HepG2 (cell line): ENCODE measurements at regions not wholly inside any gene's neighbourhood (a gene's known extent, or its start where the extent isn't known, plus 50 kb on each side); places are given as distances from the start of the nearest gene placed in this dataset.
"Not testable (repeated sequence)": the region's sequence is repeated elsewhere in the genome, so short reads cannot be mapped to it uniquely, and the experiment has no call there.

Experiments used
- ATAC-seq: fragments of 200-7000 bp; cut with Tn5 transposase; 3 replicates; pipeline ENCODE4 v1.9.1; 2020; ENCODE audit warnings: mild to moderate bottlenecking, moderate library complexity
- BruUV-seq: library from RNA; stranded (reverse); fragments of 400-500 nt; replicated peaks from 2 replicates; lab custom pipeline; 2021; lab: Mats Ljungman, UMichigan
- CTCF ChIA-PET: fragments of 300-600 bp; formaldehyde crosslinking; extraction: SDS; loops from one replicate; lab custom pipeline; 2021; ENCODE audit warnings: low total read pairs, inconsistent platforms, low intra/inter-chr PET ratio; lab: Yijun Ruan, JAX
- POLR2A ChIA-PET: fragments of 350-600 bp; sonication (Branson Sonifier 250); formaldehyde crosslinking; loops from one replicate; lab custom pipeline; 2020; ENCODE audit warnings: antibody characterized with exemption, inconsistent platforms; lab: Yijun Ruan, JAX
- DNase-seq: peaks from one replicate; pipeline ENCODE4 v3.0.0-alpha.2; 2015; ENCODE audit warnings: low spot score
- FAIRE-seq: peaks from 3 replicates; lab custom pipeline; 2011; peaks lifted over from hg19 to GRCh38; lab: Jason Lieb, UNC
- H2AFZ ChIP-seq: one replicate; pipeline ENCODE4 v1.6.1; 2011; ENCODE audit warnings: low read length, inconsistent platforms
- H3K27ac ChIP-seq: fragments of 300-600 bp; 3 replicates; pipeline ENCODE4 v1.8.0; 2011; ENCODE audit warnings: mixed run types, mild to moderate bottlenecking, mixed read lengths, low read length, inconsistent platforms; ENCODE audit not compliant: insufficient read depth; ENCODE audit errors: extremely low read length
- H3K27me3 ChIP-seq, 2 experiments: fragments of 200-600 bp in 1 of 2; 2 replicates in 1 of 2; 3 replicates in 1 of 2; pipeline versions ENCODE4 v1.6.0 to v1.8.0; 2011; ENCODE audit warnings: low read length in 2 of 2, mild to moderate bottlenecking in 2 of 2, moderate library complexity in 2 of 2, inconsistent platforms in 1 of 2; ENCODE audit not compliant: insufficient read depth in 2 of 2, control insufficient read depth in 1 of 2
- H3K36me3 ChIP-seq, 2 experiments: fragments of 200-600 bp in 1 of 2; replicated peaks in 1 of 2; 2 replicates in 1 of 2; 3 replicates in 1 of 2; pipeline versions ENCODE4 v1.5.1 to v1.8.0; 2011; ENCODE audit warnings: low read length in 2 of 2, inconsistent platforms in 1 of 2; ENCODE audit not compliant: insufficient read depth in 2 of 2, control insufficient read depth in 1 of 2
- H3K4me1 ChIP-seq: 2 replicates; pipeline ENCODE4 v1.5.1; 2012; ENCODE audit warnings: low read length, inconsistent platforms; ENCODE audit not compliant: insufficient read depth
- H3K4me2 ChIP-seq: 2 replicates; pipeline ENCODE4 v1.6.0; 2011; ENCODE audit warnings: low read depth, low read length, inconsistent platforms
- H3K4me3 ChIP-seq, 3 experiments: fragments of 200-600 bp in 1 of 3; sonication (generic), shearing (Covaris generic) in 1 of 3; replicated peaks in 1 of 3; 2 replicates each; pipeline ENCODE4 v1.5.1; 2011 to 2016; ENCODE audit warnings: low read length in 3 of 3, inconsistent platforms in 2 of 3, low read depth in 2 of 3, mild to moderate bottlenecking in 2 of 3, control low read depth in 1 of 3, mixed read lengths in 1 of 3; ENCODE audit not compliant: insufficient read depth in 1 of 3
- H3K79me2 ChIP-seq: one replicate; pipeline ENCODE4 v1.6.1; 2011; ENCODE audit warnings: low read length, inconsistent platforms; ENCODE audit not compliant: insufficient read depth
- H3K9ac ChIP-seq: 2 replicates; pipeline ENCODE4 v1.6.0; 2011; ENCODE audit warnings: mild to moderate bottlenecking, low read depth, low read length, inconsistent platforms; ENCODE audit not compliant: insufficient read depth
- H3K9me3 ChIP-seq: 2 replicates; pipeline ENCODE4 v1.5.1; 2012; ENCODE audit warnings: mild to moderate bottlenecking, low read length
- H4K20me1 ChIP-seq: 2 replicates; pipeline ENCODE4 v1.6.0; 2011; ENCODE audit warnings: inconsistent platforms, mild to moderate bottlenecking, low read length, moderate library complexity; ENCODE audit not compliant: insufficient read depth
- ETS1 ChIP-seq: sonication (generic); formaldehyde crosslinking; IDR thresholded peaks from 2 replicates; pipeline ENCODE4 v1.4.0; 2020; ENCODE audit warnings: missing genetic modification reagents
- FOXO1 ChIP-seq: sonication (generic); formaldehyde crosslinking; IDR thresholded peaks from 2 replicates; pipeline ENCODE4 v1.4.0; 2020; ENCODE audit warnings: missing genetic modification reagents
- GABPA ChIP-seq, 2 experiments: IDR thresholded peaks; 2 replicates each; pipeline ENCODE4 v1.6.1; 2011 to 2016; ENCODE audit warnings: low read depth in 2 of 2, low read length in 1 of 2, missing biosample characterization in 1 of 2, missing genetic modification characterization in 1 of 2
- GATAD1 ChIP-seq: IDR thresholded peaks from 2 replicates; pipeline ENCODE4 v1.6.1; 2016; ENCODE audit warnings: missing genetic modification reagents, missing compliant biosample characterization
- KAT2B ChIP-seq: fragments of 150-350 bp; IDR thresholded peaks from 2 replicates; pipeline ENCODE4 v1.6.1; 2014; ENCODE audit warnings: low read depth, low read length, borderline replicate concordance
- KLF15 ChIP-seq: sonication (generic); formaldehyde crosslinking; IDR thresholded peaks from 2 replicates; pipeline ENCODE4 v1.8.1; 2023; ENCODE audit warnings: borderline replicate concordance, mild to moderate bottlenecking, inconsistent platforms, missing genetic modification reagents, mixed read lengths
- NRL ChIP-seq: sonication (generic); formaldehyde crosslinking; IDR thresholded peaks from 2 replicates; pipeline ENCODE4 v1.5.0; 2020; ENCODE audit warnings: missing genetic modification reagents, mild to moderate bottlenecking, moderate library complexity, borderline replicate concordance
- THAP11 ChIP-seq: IDR thresholded peaks from 2 replicates; pipeline ENCODE4 v1.6.1; 2016; ENCODE audit warnings: missing biosample characterization, missing genetic modification reagents
- ZMAT3 ChIP-seq: sonication (generic); formaldehyde crosslinking; conservative IDR thresholded peaks from 2 replicates; pipeline ENCODE4 v1.7.0; 2021; ENCODE audit warnings: missing genetic modification reagents
- ZNF644 ChIP-seq: IDR thresholded peaks from 2 replicates; pipeline ENCODE4 v1.6.1; 2016; ENCODE audit warnings: low read depth
- ZNF879 ChIP-seq: sonication (generic); formaldehyde crosslinking; IDR thresholded peaks from 2 replicates; pipeline ENCODE4 v1.8.1; 2023; ENCODE audit warnings: missing genetic modification reagents
- WGBS: methylation state at CpG from one replicate; pipeline ENCODE4 v1.1.6; 2017; ENCODE audit warnings: low lambda C conversion rate; 5-methylcytosine and 5-hydroxymethylcytosine counted together
- in situ Hi-C: cut with HindIII; loops from 2 replicates; pipeline ENCODE4 v1.10.0; 2017; ENCODE audit warnings: low pct_unique_long_range_greater_than_20kb; ENCODE audit not compliant: extremely low pct_ligation_motif_present
- intact Hi-C: fragments of 100-400 bp; cut with micrococcal nuclease; formaldehyde crosslinking; loops from one replicate; pipeline ENCODE4 v1.10.0; 2022; ENCODE audit not compliant: unreplicated experiment
- TF ChIP-seq, protein P1 (sequence below): sonication (generic); formaldehyde crosslinking; IDR thresholded peaks from 2 replicates; pipeline ENCODE4 v1.8.0; 2022; ENCODE audit warnings: mild to moderate bottlenecking, missing genetic modification reagents; ENCODE audit not compliant: insufficient replicate concordance

DNA sequence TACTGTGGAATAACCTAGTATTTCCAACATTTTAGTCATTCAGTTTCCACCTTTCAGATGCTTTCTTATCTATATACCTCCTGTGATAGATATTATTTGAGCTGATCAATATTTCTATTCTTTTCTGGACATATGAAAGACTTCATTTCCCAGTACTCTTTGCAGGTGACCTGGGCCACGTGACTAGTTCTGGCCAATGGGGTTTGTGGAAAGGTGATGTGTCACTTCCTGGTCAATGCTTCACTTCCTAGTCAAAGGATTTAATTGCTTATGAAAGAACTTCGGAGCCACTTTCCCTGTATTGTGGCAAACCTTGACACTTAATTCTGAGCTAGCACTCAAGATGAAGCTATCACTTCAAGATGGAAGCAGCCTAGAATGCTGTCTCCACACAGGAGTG is 248.9 kb upstream of the FOXF1 start (continued):
- TF ChIP-seq, protein P1, sequence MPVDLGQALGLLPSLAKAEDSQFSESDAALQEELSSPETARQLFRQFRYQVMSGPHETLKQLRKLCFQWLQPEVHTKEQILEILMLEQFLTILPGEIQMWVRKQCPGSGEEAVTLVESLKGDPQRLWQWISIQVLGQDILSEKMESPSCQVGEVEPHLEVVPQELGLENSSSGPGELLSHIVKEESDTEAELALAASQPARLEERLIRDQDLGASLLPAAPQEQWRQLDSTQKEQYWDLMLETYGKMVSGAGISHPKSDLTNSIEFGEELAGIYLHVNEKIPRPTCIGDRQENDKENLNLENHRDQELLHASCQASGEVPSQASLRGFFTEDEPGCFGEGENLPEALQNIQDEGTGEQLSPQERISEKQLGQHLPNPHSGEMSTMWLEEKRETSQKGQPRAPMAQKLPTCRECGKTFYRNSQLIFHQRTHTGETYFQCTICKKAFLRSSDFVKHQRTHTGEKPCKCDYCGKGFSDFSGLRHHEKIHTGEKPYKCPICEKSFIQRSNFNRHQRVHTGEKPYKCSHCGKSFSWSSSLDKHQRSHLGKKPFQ (CRISPR knock-in tag), result no peak
- TF ChIP-seq ZNF879 (CRISPR knock-in tag) (no peak), KAT2B (no peak), GABPA (IDR thresholded peaks at IDR 0.05; ENCODE audit: low read depth, low read length) (no peak), GABPA (CRISPR knock-in tag; IDR thresholded peaks at IDR 0.05; ENCODE audit: low read depth) (peak; percentile 59; the same call in 1 of the 2 replicates), GATAD1 (CRISPR knock-in tag) (no peak), ZMAT3 (CRISPR knock-in tag) (no peak), THAP11 (0 out of 2 replicates have a peak, but pooled peaks have one; percentile 27), ETS1 (CRISPR knock-in tag) (no peak), FOXO1 (CRISPR knock-in tag) (no peak), NRL (CRISPR knock-in tag) (no peak), ZNF644 (CRISPR knock-in tag) (no peak), KLF15 (CRISPR knock-in tag) (no peak)

GRCh38 chr16:86267657-86268056 is 242.7 kb upstream of the FOXF1 start:
- FAIRE-seq, in situ Hi-C loops, POLR2A ChIA-PET, H3K27me3 ChIP-seq, H4K20me1 ChIP-seq, H3K9ac ChIP-seq, BruUV-seq, CTCF ChIA-PET, H3K27ac ChIP-seq, intact Hi-C loops, DNase-seq, H3K4me2 ChIP-seq, H2AFZ ChIP-seq, H3K36me3 ChIP-seq, H3K9me3 ChIP-seq, H3K4me1 ChIP-seq, ATAC-seq, H3K79me2 ChIP-seq, H3K4me3 ChIP-seq: not testable (repeated sequence)
- 37% methylated on average over 3 of the region's 3 CpGs for WGBS
